Lung (tissue), 11 donors: ENCODE measurements at regions not wholly inside any gene's neighbourhood (a gene's known extent, or its start where the extent isn't known, plus 50 kb on each side); places are given as distances from the start of the nearest gene placed in this dataset.

Experiments used
- ATAC-seq: fragments of 200-7000 bp; cut with Tn5 transposase; one replicate; pipeline ENCODE4 v1.9.1; 2020; ENCODE audit warnings: moderate number of reproducible peaks; ENCODE audit not compliant: insufficient read depth, low FRiP score
- DNase-seq, 3 donors: peaks; one replicate each; pipeline ENCODE4 v3.0.0-alpha.2; 2013 to 2017
- H3K27ac ChIP-seq, 2 donors: one replicate each; pipeline ENCODE4 v1.5.1; 2013; ENCODE audit warnings: mild to moderate bottlenecking in 2 of 2, moderate library complexity in 2 of 2, control low read depth in 1 of 2, inconsistent platforms in 1 of 2, low read depth in 1 of 2, low read length in 1 of 2
- H3K27me3 ChIP-seq, 3 donors: one replicate each; pipeline ENCODE4 v1.5.1; 2013; ENCODE audit warnings: low read length in 2 of 3; ENCODE audit not compliant: control insufficient read depth in 3 of 3, insufficient read depth in 3 of 3
- H3K36me3 ChIP-seq, 4 donors: one replicate each; pipeline ENCODE4 v1.5.1; 2013; ENCODE audit warnings: low read length in 4 of 4, mild to moderate bottlenecking in 1 of 4, moderate library complexity in 1 of 4; ENCODE audit not compliant: control insufficient read depth in 4 of 4, insufficient read depth in 4 of 4
- H3K4me1 ChIP-seq, 5 donors: one replicate each; pipeline ENCODE4 v1.5.1; 2013; ENCODE audit warnings: low read length in 5 of 5, mild to moderate bottlenecking in 2 of 5, moderate library complexity in 1 of 5; ENCODE audit not compliant: control insufficient read depth in 5 of 5, insufficient read depth in 5 of 5
- H3K4me3 ChIP-seq: one replicate; pipeline ENCODE4 v1.5.1; 2013; ENCODE audit warnings: mild to moderate bottlenecking, control low read depth, moderate library complexity
- H3K9ac ChIP-seq, 2 donors: one replicate each; pipeline ENCODE4 v1.5.1; 2013; ENCODE audit warnings: low read length in 2 of 2, control low read depth in 1 of 2; ENCODE audit not compliant: insufficient read depth in 1 of 2
- H3K9me3 ChIP-seq, 4 donors: one replicate each; pipeline ENCODE4 v1.5.1; 2013; ENCODE audit warnings: low read length in 3 of 4, mild to moderate bottlenecking in 1 of 4, moderate library complexity in 1 of 4; ENCODE audit not compliant: control insufficient read depth in 4 of 4, insufficient read depth in 3 of 4
- WGBS, 2 donors: extraction: QIAGEN DNeasy Blood & Tissue Kit; methylation state at CpG; one replicate each; pipeline ENCODE4 v1.1.7; 2013; 5-methylcytosine and 5-hydroxymethylcytosine counted together
- TF ChIP-seq, protein P1 (sequence below): IDR thresholded peaks from 2 replicates; pipeline ENCODE4 v1.5.1; 2012; ENCODE audit warnings: mild to moderate bottlenecking; ENCODE audit errors: control extremely low read depth, extremely low read depth
- donor health status: control.
- donor health status: control.
- donor health status: Bipolar disorder and iron deficiency.
- donor health status: healthy.
- donor health status: DM: yes; HTN: yes; CAD: no.

DNA sequence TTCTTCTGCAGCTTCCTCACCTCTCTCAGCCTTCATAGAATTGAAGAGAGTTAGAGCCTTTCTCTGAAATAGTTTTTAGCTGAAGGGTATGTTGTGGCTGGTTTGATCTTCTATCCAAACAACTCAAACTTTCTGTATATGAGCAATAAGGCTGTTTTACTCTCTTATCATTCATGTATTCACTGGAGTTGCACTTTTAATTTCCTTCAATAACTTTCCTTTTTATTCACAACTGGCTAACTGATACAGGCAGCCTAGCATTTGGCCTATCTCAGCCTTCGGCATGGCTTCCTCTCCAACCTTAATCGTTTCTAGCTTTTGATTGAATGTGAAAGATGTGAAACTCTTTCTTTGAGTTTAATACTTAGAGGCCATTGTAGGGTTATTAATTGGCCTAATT, 109.3 kb downstream of the GTPBP8 start:
- ATAC-seq (no peak), DNase-seq (no peak)
- H3K9me3 ChIP-seq, result peaks cover 0 to 2% (median 0%) of the 10 kb centered on the region in 4 donors
- H3K27ac ChIP-seq, result no peak overlapping the region
- WGBS, 2 donors, result 93 to 99% methylated on average over 2 of the region's 2 CpGs
- no peak overlapping the region for H3K9ac ChIP-seq
- no peaks in the 10 kb centered on the region for H3K36me3 ChIP-seq
- H3K27me3 ChIP-seq, result no peaks in the 10 kb centered on the region
- peaks cover 0 to 3% (median 0%) of the 10 kb centered on the region in 5 donors for H3K4me1 ChIP-seq
- TF ChIP-seq, protein P1, sequence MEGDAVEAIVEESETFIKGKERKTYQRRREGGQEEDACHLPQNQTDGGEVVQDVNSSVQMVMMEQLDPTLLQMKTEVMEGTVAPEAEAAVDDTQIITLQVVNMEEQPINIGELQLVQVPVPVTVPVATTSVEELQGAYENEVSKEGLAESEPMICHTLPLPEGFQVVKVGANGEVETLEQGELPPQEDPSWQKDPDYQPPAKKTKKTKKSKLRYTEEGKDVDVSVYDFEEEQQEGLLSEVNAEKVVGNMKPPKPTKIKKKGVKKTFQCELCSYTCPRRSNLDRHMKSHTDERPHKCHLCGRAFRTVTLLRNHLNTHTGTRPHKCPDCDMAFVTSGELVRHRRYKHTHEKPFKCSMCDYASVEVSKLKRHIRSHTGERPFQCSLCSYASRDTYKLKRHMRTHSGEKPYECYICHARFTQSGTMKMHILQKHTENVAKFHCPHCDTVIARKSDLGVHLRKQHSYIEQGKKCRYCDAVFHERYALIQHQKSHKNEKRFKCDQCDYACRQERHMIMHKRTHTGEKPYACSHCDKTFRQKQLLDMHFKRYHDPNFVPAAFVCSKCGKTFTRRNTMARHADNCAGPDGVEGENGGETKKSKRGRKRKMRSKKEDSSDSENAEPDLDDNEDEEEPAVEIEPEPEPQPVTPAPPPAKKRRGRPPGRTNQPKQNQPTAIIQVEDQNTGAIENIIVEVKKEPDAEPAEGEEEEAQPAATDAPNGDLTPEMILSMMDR, result no peak
- no peak overlapping the region for H3K4me3 ChIP-seq

DNA sequence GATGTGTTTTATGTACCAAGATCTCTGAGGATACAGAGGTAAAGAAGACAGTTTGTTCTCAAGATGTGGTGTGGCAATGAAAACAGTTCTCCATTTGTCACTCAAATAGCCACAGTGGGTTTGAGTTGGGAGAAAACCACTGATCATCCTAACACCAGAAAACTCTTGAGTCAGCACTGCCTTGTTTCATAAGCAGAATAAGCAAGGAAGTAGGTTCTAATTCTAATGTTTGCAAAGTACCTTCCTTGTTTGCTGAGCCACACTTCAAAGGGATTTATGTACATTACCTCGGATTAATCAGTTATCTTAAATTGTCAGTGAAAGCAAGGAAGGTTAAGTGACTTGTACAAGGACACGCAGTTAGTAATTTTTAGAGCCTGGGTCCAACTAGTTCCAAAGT, 107.8 kb upstream of the BOC start:
- Histone ChIP-seq H3K9ac (no peak overlapping the region), H3K36me3 (no peaks in the 10 kb centered on the region), H3K27me3 (no peaks in the 10 kb centered on the region), H3K4me3 (no peak overlapping the region), H3K9me3 (peaks cover 0 to 2% (median 0%) of the 10 kb centered on the region in 4 donors), H3K4me1 (peaks cover 0 to 5% (median 0%) of the 10 kb centered on the region in 5 donors), H3K27ac (no peak overlapping the region)
- TF ChIP-seq, protein P1, result no peak
- no peak for ATAC-seq
- WGBS, 2 donors, result 27 to 57% methylated on average over 2 of the region's 2 CpGs
- DNase-seq, result no peak

DNA sequence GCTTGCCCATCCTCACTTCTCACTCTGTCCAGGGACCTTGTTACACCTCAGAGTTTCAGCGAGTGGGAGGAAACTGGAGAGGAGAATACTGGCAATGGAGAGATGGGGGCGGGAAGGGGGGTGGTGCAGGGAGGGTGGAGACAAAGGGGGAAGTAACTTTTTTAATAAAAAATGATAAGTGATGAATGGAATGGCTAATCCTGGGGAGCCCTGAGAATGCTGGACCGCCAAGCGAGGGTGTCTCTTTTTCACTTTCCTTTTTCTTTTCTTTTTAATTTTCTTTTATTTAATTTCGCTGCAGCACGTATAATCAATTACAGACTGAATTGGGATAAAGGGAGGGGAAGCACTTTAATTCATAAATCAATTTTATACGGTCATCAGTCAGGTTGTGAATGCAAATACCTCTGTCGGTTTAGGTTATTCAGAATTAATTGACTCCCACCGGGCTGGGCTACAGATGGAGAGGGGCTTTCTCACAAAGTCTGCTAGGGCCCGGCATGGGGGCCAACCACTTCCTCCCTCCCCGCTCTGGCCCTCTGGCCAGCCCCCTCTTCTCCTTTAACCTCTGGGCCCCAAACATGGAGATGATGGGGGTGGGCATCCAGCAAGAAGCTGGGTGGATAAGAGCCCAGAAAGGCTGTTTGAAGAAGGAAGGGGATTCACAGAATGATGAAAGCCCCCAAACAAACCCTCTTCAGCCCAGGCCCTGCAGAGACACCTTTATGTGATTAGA, 106.8 kb upstream of the BOC start:
- Histone ChIP-seq H3K27ac (no peak overlapping the region), H3K27me3 (no peaks in the 10 kb centered on the region), H3K4me1 (peaks cover 0 to 6% (median 0%) of the 10 kb centered on the region in 5 donors), H3K4me3 (no peak overlapping the region), H3K36me3 (no peaks in the 10 kb centered on the region), H3K9me3 (no peaks in the 10 kb centered on the region), H3K9ac (no peak overlapping the region)
- ATAC-seq, result no peak
- TF ChIP-seq, protein P1, result no peak
- no peak for DNase-seq
- 76 to 83% methylated on average over 10 to 11 of the region's 11 CpGs for WGBS, 2 donors

DNA sequence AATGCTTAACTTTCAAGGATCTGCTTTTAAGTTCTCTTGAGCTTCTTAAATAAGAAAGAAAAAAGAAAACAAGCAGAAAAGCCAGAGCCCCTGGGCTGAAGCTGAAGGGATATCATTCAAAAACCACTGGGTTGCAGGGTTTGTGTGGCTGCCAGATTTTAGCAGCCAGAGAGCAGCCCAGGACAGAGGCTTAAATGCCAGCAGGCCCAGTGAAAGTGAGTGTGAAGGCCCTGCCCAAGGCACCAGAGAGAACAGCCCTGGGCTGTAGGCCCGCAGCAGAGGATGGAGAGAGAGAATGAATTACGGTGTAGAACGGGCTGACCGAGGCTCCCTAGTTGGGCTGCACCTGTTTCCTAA, 106.3 kb upstream of the BOC start:
- TF ChIP-seq, protein P1, result no peak
- H3K27me3 ChIP-seq, result no peaks in the 10 kb centered on the region
- no peaks in the 10 kb centered on the region for H3K36me3 ChIP-seq
- ATAC-seq (no peak), DNase-seq (peak in 1 of 3 donors; percentile 36)
- H3K4me1 ChIP-seq, result peaks cover 0 to 6% (median 0%) of the 10 kb centered on the region in 5 donors
- 66 to 84% methylated on average over 4 of the region's 4 CpGs for WGBS, 2 donors
- no peak overlapping the region for H3K9ac ChIP-seq
- no peak overlapping the region for H3K27ac ChIP-seq
- H3K4me3 ChIP-seq, result no peak overlapping the region
- no peaks in the 10 kb centered on the region for H3K9me3 ChIP-seq
